ENCODE measurements at regions not wholly inside any gene's neighbourhood (a gene's known extent, or its start where the extent isn't known, plus 50 kb on each side); places are given as distances from the start of the nearest gene placed in this dataset.
A peak's percentile ranks its signal among the peaks of the same experiment; 100 is the strongest.
"Not testable (repeated sequence)": the region's sequence is repeated elsewhere in the genome, so short reads cannot be mapped to it uniquely, and the experiment has no call there.

- not testable (repeated sequence) for DNase-seq
These were observed 268.8 kb upstream of the SPAG17 start for GRCh38 chr1:118453856-118454255.

- no peak for DNase-seq
These were observed 260.1 kb upstream of the SPAG17 start for GRCh38 chr1:118445156-118445555.

GRCh38 chr1:118442214-118442613 is 257.2 kb upstream of the SPAG17 start:
- no peak for DNase-seq

GRCh38 chr1:118437664-118438063 is 252.6 kb upstream of the SPAG17 start:
- DNase-seq: no peak

- DNase-seq: no peak
These were observed 244.8 kb upstream of the SPAG17 start for GRCh38 chr1:118429856-118430255.

- no peak for DNase-seq
These were observed 236.9 kb upstream of the SPAG17 start for GRCh38 chr1:118421868-118422350.

GRCh38 chr1:118404024-118404423 is 219.0 kb upstream of the SPAG17 start:
- DNase-seq: no peak

GRCh38 chr1:118397496-118397859 is 212.4 kb upstream of the SPAG17 start:
- DNase-seq: no peak

- DNase-seq: peak; percentile 26
These were observed 211.9 kb upstream of the SPAG17 start for GRCh38 chr1:118396829-118397495.

- DNase-seq: no peak
These were observed 211.3 kb upstream of the SPAG17 start for GRCh38 chr1:118396279-118396678.

- DNase-seq: no peak
These were observed 210.5 kb upstream of the SPAG17 start for GRCh38 chr1:118395430-118395991.

GRCh38 chr1:118390955-118391354 is 205.9 kb upstream of the SPAG17 start:
- peak; percentile 48 for DNase-seq

- no peak for DNase-seq
These were observed 203.4 kb upstream of the SPAG17 start for GRCh38 chr1:118388301-118388959.

- peak; percentile 32 for DNase-seq
These were observed 196.3 kb upstream of the SPAG17 start for GRCh38 chr1:118381197-118381869.

- not testable (repeated sequence) for DNase-seq
These were observed 192.2 kb upstream of the SPAG17 start for GRCh38 chr1:118377183-118377582.

- DNase-seq: no peak
These were observed 186.6 kb upstream of the SPAG17 start for GRCh38 chr1:118371612-118372011.

GRCh38 chr1:118370861-118371260 is 185.8 kb upstream of the SPAG17 start:
- DNase-seq: no peak

GRCh38 chr1:118366286-118366685 is 181.3 kb upstream of the SPAG17 start:
- DNase-seq: no peak

GRCh38 chr1:118364882-118365281 is 179.9 kb upstream of the SPAG17 start:
- no peak for DNase-seq

GRCh38 chr1:118363396-118363795 is 178.4 kb upstream of the SPAG17 start:
- DNase-seq: no peak

- DNase-seq: no peak
These were observed 175.8 kb upstream of the SPAG17 start for GRCh38 chr1:118360817-118361216.

GRCh38 chr1:118346936-118347335 is 161.9 kb upstream of the SPAG17 start:
- no peak for DNase-seq
